GM21515 (cell line): ENCODE measurements at regions not wholly inside any gene's neighbourhood (a gene's known extent, or its start where the extent isn't known, plus 50 kb on each side); places are given as distances from the start of the nearest gene placed in this dataset.

Source experiments
- ATAC-seq: cut with Tn5 transposase; IDR thresholded peaks from one replicate; pipeline ENCODE4 v1.9.1; 2021; ENCODE audit not compliant: unreplicated experiment

- ATAC-seq, result no peak
Measured at GRCh38 chr10:4316161-4316810, 509.7 kb upstream of the AKR1E2 start.

- ATAC-seq, result no peak
Measured at GRCh38 chr10:4315551-4315950, 510.5 kb upstream of the AKR1E2 start.

- no peak for ATAC-seq
Measured at GRCh38 chr10:4313051-4313450, 513.0 kb upstream of the AKR1E2 start.

- no peak for ATAC-seq
Measured at GRCh38 chr10:4312051-4312835, 513.8 kb upstream of the AKR1E2 start.

GRCh38 chr10:4310172-4310571 lies 515.8 kb upstream of the AKR1E2 start:
- ATAC-seq, result no peak

GRCh38 chr10:4307910-4308309 lies 518.1 kb upstream of the AKR1E2 start:
- ATAC-seq, result no peak

- ATAC-seq, result no peak
Measured at GRCh38 chr10:4306871-4307270, 519.1 kb upstream of the AKR1E2 start.

- no peak for ATAC-seq
Measured at GRCh38 chr10:4303045-4303444, 518.0 kb upstream of the KLF6 start.

GRCh38 chr10:4301291-4302045 lies 516.5 kb upstream of the KLF6 start:
- ATAC-seq, result no peak

GRCh38 chr10:4296161-4296560 lies 511.2 kb upstream of the KLF6 start:
- ATAC-seq, result no peak

GRCh38 chr10:4294996-4295792 lies 510.2 kb upstream of the KLF6 start:
- ATAC-seq, result no peak

- no peak for ATAC-seq
Measured at GRCh38 chr10:4294271-4294670, 509.3 kb upstream of the KLF6 start.

GRCh38 chr10:4291990-4292389 lies 507.0 kb upstream of the KLF6 start:
- no peak for ATAC-seq

GRCh38 chr10:4285121-4285520 lies 500.1 kb upstream of the KLF6 start:
- ATAC-seq, result no peak

GRCh38 chr10:4283846-4284610 lies 499.0 kb upstream of the KLF6 start:
- no peak for ATAC-seq

GRCh38 chr10:4282496-4282895 lies 497.5 kb upstream of the KLF6 start:
- ATAC-seq, result no peak

- ATAC-seq, result no peak
Measured at GRCh38 chr10:4281190-4281825, 496.3 kb upstream of the KLF6 start.

- ATAC-seq, result no peak
Measured at GRCh38 chr10:4280461-4281189, 495.6 kb upstream of the KLF6 start.

GRCh38 chr10:4279655-4280054 lies 494.6 kb upstream of the KLF6 start:
- ATAC-seq, result no peak
